Colonic mucosa (tissue), 4 donors: ENCODE measurements at regions not wholly inside any gene's neighbourhood (a gene's known extent, or its start where the extent isn't known, plus 50 kb on each side); places are given as distances from the start of the nearest gene placed in this dataset.
"Not testable (repeated sequence)": the region's sequence is repeated elsewhere in the genome, so short reads cannot be mapped to it uniquely, and the experiment has no call there.

Source experiments
- DNase-seq: peaks from one replicate; pipeline ENCODE4 v3.0.0-alpha.2; 2020
- H3K27ac ChIP-seq: fragments of 200-600 bp; one replicate; pipeline ENCODE4 v1.8.0; 2021
- H3K27me3 ChIP-seq: fragments of 200-600 bp; one replicate; pipeline ENCODE4 v1.8.0; 2021
- H3K36me3 ChIP-seq: fragments of 200-600 bp; one replicate; pipeline ENCODE4 v1.8.0; 2021
- H3K4me1 ChIP-seq: fragments of 200-600 bp; one replicate; pipeline ENCODE4 v1.8.0; 2021; ENCODE audit warnings: mild to moderate bottlenecking
- H3K4me3 ChIP-seq: fragments of 200-600 bp; one replicate; pipeline ENCODE4 v1.8.0; 2021
- H3K9ac ChIP-seq, 2 donors: one replicate each; pipeline ENCODE4 v1.7.0; 2013; ENCODE audit warnings: control low read depth in 2 of 2, low read depth in 2 of 2, low read length in 2 of 2
- H3K9me3 ChIP-seq: fragments of 200-600 bp; one replicate; pipeline ENCODE4 v1.8.0; 2021
- CTCF ChIP-seq: fragments of 200-600 bp; IDR thresholded peaks from one replicate; pipeline ENCODE4 v1.8.0; 2022; ENCODE audit warnings: antibody characterized with exemption, mild to moderate bottlenecking
- intact Hi-C: fragments of 100-400 bp; cut with DNase I; formaldehyde crosslinking; loops from one replicate; pipeline ENCODE4 v1.14.1; 2022
- donor health status: healthy.
- donor health status: DM: no; HTN: no; CAD: no.
- donor health status: DM: no; HTN: no; CAD: no.

GRCh38 chr1:245060684-245061374, 94.0 kb upstream of the KIF26B start:
- no peak overlapping the region for H3K9ac ChIP-seq
- no peak overlapping the region for H3K27ac ChIP-seq
- peak; percentile 78 for DNase-seq
- no peaks in the 10 kb centered on the region for H3K4me1 ChIP-seq
- H3K27me3 ChIP-seq, result no peaks in the 10 kb centered on the region
- intact Hi-C loops, result no loop called here
- TF ChIP-seq CTCF, result no peak
- H3K9me3 ChIP-seq, result no peaks in the 10 kb centered on the region
- H3K36me3 ChIP-seq, result no peaks in the 10 kb centered on the region
- no peak overlapping the region for H3K4me3 ChIP-seq

DNA sequence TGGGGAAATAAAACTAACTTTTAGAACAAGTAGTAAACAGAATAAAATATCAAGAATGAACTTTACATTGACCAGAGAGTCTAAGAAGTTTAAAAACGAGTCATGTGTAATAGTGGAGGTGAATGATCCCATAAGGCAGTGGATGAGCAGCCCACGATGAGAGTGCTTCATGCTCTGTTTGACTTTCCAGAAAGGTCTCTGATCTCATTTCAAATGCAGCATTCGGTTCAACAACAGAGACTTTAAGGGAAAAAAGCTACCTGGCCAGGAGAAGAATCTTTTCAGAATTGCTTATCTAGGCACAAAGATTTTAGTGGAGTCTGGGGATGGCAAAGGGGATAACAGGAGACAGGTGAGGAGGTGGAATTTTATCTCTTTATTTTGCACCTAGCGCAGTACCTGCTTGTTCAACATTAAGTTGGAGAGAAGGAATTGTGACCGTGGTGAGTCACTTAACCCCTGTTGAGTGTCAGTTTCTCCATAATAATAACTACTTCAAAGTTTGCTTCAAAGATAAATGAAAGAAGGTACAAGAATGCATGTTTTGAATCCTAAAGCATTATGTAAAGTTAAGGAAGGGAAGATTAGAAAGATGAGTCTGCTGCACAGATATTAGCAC, 94.9 kb upstream of the KIF26B start:
- Histone ChIP-seq H3K9ac (no peak overlapping the region), H3K36me3 (no peaks in the 10 kb centered on the region), H3K27ac (no peak overlapping the region), H3K27me3 (no peaks in the 10 kb centered on the region), H3K4me3 (no peak overlapping the region), H3K4me1 (no peaks in the 10 kb centered on the region), H3K9me3 (no peaks in the 10 kb centered on the region)
- intact Hi-C loops, result no loop called here
- TF ChIP-seq CTCF, result no peak
- no peak for DNase-seq

DNA sequence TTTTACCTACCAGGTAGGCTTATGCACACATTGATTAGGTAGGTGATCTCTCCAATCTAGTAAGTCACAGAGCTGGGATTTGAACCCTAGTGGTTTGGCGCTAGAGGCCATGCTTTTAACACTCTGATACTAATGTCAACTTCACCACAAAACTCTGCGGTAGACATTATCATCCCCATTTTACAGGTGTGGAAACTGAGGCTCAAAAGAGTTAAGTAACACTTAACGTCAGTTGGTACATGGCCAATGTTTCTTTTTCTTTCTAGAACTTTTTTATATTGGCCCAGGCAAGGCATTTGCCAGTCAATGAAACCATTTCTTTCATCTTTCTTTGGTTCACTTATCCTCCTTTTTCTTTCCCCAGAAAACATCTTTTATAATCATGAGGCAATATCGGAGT, 95.9 kb upstream of the KIF26B start:
- no peaks in the 10 kb centered on the region for H3K4me1 ChIP-seq
- H3K27me3 ChIP-seq, result no peaks in the 10 kb centered on the region
- H3K9ac ChIP-seq, result no peak overlapping the region
- H3K27ac ChIP-seq, result no peak overlapping the region
- H3K4me3 ChIP-seq, result no peak overlapping the region
- no peak for TF ChIP-seq CTCF
- DNase-seq, result no peak
- intact Hi-C loops, result no loop called here
- H3K36me3 ChIP-seq, result no peaks in the 10 kb centered on the region
- H3K9me3 ChIP-seq, result no peaks in the 10 kb centered on the region

GRCh38 chr1:245058436-245058835, 96.3 kb upstream of the KIF26B start:
- H3K27me3 ChIP-seq, result no peaks in the 10 kb centered on the region
- no peaks in the 10 kb centered on the region for H3K9me3 ChIP-seq
- DNase-seq, result no peak
- H3K27ac ChIP-seq, result no peak overlapping the region
- no peaks in the 10 kb centered on the region for H3K36me3 ChIP-seq
- no peak for TF ChIP-seq CTCF
- H3K9ac ChIP-seq, result no peak overlapping the region
- H3K4me3 ChIP-seq, result no peak overlapping the region
- intact Hi-C loops, result no loop called here
- H3K4me1 ChIP-seq, result no peaks in the 10 kb centered on the region

DNA sequence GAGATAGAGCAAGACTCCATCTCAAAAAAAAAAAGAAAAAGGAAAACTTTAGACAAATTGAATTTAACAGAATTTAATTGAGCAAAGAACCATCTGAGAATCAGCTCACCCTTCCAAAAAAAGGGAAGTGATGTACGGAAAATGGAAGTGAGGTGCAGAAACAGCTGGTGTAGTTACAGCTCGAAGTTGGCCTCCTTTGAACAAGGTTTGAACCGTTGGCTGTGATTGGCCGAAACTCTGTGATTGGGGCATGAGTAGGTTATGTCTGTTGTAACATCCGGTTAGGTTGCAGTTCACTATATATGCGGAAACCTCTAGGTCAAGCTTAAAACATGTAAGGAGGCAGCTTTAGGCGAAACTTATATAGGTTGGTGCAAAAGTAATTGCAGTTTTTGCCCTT, 97.9 kb upstream of the KIF26B start:
- H3K27ac ChIP-seq, result no peak overlapping the region
- no peak overlapping the region for H3K9ac ChIP-seq
- no peak for DNase-seq
- H3K36me3 ChIP-seq, result no peaks in the 10 kb centered on the region
- no peaks in the 10 kb centered on the region for H3K27me3 ChIP-seq
- H3K4me3 ChIP-seq, result no peak overlapping the region
- no peaks in the 10 kb centered on the region for H3K9me3 ChIP-seq
- no peak for TF ChIP-seq CTCF
- no peaks in the 10 kb centered on the region for H3K4me1 ChIP-seq
- intact Hi-C loops, result no loop called here

DNA sequence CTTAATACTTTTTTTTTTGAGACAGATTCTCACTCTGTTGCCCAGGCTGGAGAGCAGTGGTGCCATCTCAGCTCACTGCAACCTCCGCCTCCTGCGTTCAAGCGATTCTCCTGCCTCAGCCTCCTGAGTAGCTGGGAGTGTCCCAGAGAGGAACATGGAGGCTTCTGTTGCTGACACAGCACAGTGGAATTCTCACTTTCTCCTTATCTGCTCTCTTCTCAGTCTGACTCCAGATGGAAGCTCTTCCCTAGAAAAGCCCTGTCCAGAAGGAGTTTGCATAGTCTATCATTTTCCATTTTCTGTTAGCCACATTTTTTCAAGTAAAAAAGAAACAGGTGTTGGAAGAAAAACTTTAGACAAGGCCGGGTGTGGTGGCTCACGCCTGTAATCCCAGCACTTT, 98.5 kb upstream of the KIF26B start:
- intact Hi-C loops, H3K27me3 ChIP-seq: not testable (repeated sequence)

More for the DNA sequence above, 98.5 kb upstream of the KIF26B start:
- H3K4me1 ChIP-seq, H3K9me3 ChIP-seq, H3K9ac ChIP-seq, H3K27ac ChIP-seq, H3K36me3 ChIP-seq, H3K4me3 ChIP-seq, DNase-seq: not testable (repeated sequence)
